Gastroesophageal sphincter (tissue), 4 donors: ENCODE measurements at regions not wholly inside any gene's neighbourhood (a gene's known extent, or its start where the extent isn't known, plus 50 kb on each side); places are given as distances from the start of the nearest gene placed in this dataset.
"Not testable (repeated sequence)": the region's sequence is repeated elsewhere in the genome, so short reads cannot be mapped to it uniquely, and the experiment has no call there.

ENCODE experiments used
- ATAC-seq: fragments of 150-250 bp; one replicate; pipeline ENCODE4 v1.9.1; 2016; ENCODE audit warnings: mild to moderate bottlenecking, moderate library complexity
- H3K27ac ChIP-seq, 4 donors: fragments of 200-600 bp; sonication (generic) in 3 of 4; 1 replicate in 3 of 4; 2 replicates in 1 of 4; pipeline ENCODE4 v1.5.1; 2016 to 2019
- H3K27me3 ChIP-seq: fragments of 200-600 bp; sonication (generic); one replicate; pipeline ENCODE4 v1.5.1; 2019
- H3K36me3 ChIP-seq, 2 donors: fragments of 200-600 bp; sonication (generic); one replicate each; pipeline ENCODE4 v1.5.1; 2019; ENCODE audit warnings: control low read depth in 1 of 2
- H3K4me1 ChIP-seq, 3 donors: fragments of 200-600 bp; sonication (generic); 1 replicate in 2 of 3; 2 replicates in 1 of 3; pipeline ENCODE4 v1.5.1; 2016 to 2019; ENCODE audit warnings: control low read depth in 2 of 3
- H3K4me3 ChIP-seq, 2 donors: fragments of 200-600 bp; sonication (generic); one replicate each; pipeline ENCODE4 v1.5.1; 2019; ENCODE audit warnings: mild to moderate bottlenecking in 1 of 2, moderate library complexity in 1 of 2
- H3K9me3 ChIP-seq, 3 donors: fragments of 200-600 bp; sonication (generic); one replicate each; pipeline ENCODE4 v1.5.1; 2017 to 2019; ENCODE audit warnings: control low read depth in 2 of 3
- WGBS, 2 donors: methylation state at CpG; one replicate each; pipeline ENCODE4 v1.1.5; 2018; ENCODE audit warnings: low coverage in 1 of 2; 5-methylcytosine and 5-hydroxymethylcytosine counted together

GRCh38 chr9:39018107-39018506, 269.9 kb downstream of the CNTNAP3 start:
- ATAC-seq, H3K27ac ChIP-seq, H3K9me3 ChIP-seq, H3K4me1 ChIP-seq, H3K4me3 ChIP-seq, H3K27me3 ChIP-seq, H3K36me3 ChIP-seq: not testable (repeated sequence)
- WGBS, 2 donors: 71 to 86% methylated on average over 1 of the region's 1 CpG

- not testable (repeated sequence) for ATAC-seq, H3K36me3 ChIP-seq, H3K4me3 ChIP-seq, H3K4me1 ChIP-seq, H3K9me3 ChIP-seq, H3K27ac ChIP-seq, H3K27me3 ChIP-seq
- no CpG with 5 or more reads among the region's 1 CpG for WGBS, 2 donors
Observed at GRCh38 chr9:39015178-39015577, 272.8 kb downstream of the CNTNAP3 start.

- H3K4me3 ChIP-seq, H3K36me3 ChIP-seq, H3K27ac ChIP-seq, H3K9me3 ChIP-seq, H3K27me3 ChIP-seq, ATAC-seq, H3K4me1 ChIP-seq: not testable (repeated sequence)
Observed at GRCh38 chr9:39014805-39015123, 273.2 kb downstream of the CNTNAP3 start.

- H3K9me3 ChIP-seq, H3K27ac ChIP-seq, H3K4me1 ChIP-seq, H3K27me3 ChIP-seq, ATAC-seq, H3K4me3 ChIP-seq, H3K36me3 ChIP-seq: not testable (repeated sequence)
- WGBS, 2 donors: 83% methylated on average over 2 of the region's 6 CpGs; no CpG with 5 or more reads in 1 of the 2 donors
Observed at GRCh38 chr9:39014096-39014804, 273.7 kb downstream of the CNTNAP3 start.

GRCh38 chr9:39009743-39010142, 278.2 kb downstream of the CNTNAP3 start:
- H3K36me3 ChIP-seq, H3K4me1 ChIP-seq, H3K4me3 ChIP-seq, H3K27me3 ChIP-seq, ATAC-seq, H3K9me3 ChIP-seq, H3K27ac ChIP-seq: not testable (repeated sequence)
- WGBS, 2 donors: 90 to 96% methylated on average over 2 to 3 of the region's 4 CpGs

GRCh38 chr9:39009343-39009742, 278.6 kb downstream of the CNTNAP3 start:
- not testable (repeated sequence) for H3K4me3 ChIP-seq, H3K27me3 ChIP-seq, H3K4me1 ChIP-seq, H3K27ac ChIP-seq, H3K36me3 ChIP-seq, ATAC-seq, H3K9me3 ChIP-seq

GRCh38 chr9:39008907-39009306, 279.1 kb downstream of the CNTNAP3 start:
- H3K27ac ChIP-seq, H3K27me3 ChIP-seq, H3K4me3 ChIP-seq, H3K9me3 ChIP-seq, H3K36me3 ChIP-seq, H3K4me1 ChIP-seq: not testable (repeated sequence)
- 100% methylated on average over 1 of the region's 2 CpGs for WGBS, 2 donors
- ATAC-seq: peak; percentile 28

- not testable (repeated sequence) for H3K4me1 ChIP-seq, ATAC-seq, H3K9me3 ChIP-seq, H3K36me3 ChIP-seq, H3K4me3 ChIP-seq, H3K27me3 ChIP-seq, H3K27ac ChIP-seq
Observed at GRCh38 chr9:39005736-39006135, 282.2 kb downstream of the CNTNAP3 start.

GRCh38 chr9:39001085-39001593, 281.2 kb upstream of the FAM240B start:
- ATAC-seq, H3K9me3 ChIP-seq, H3K27ac ChIP-seq, H3K4me1 ChIP-seq, H3K4me3 ChIP-seq, H3K36me3 ChIP-seq, H3K27me3 ChIP-seq: not testable (repeated sequence)
- WGBS, 2 donors: 82 to 92% methylated on average over 12 to 13 of the region's 14 CpGs

GRCh38 chr9:38999277-38999676, 279.3 kb upstream of the FAM240B start:
- not testable (repeated sequence) for H3K4me3 ChIP-seq, H3K27ac ChIP-seq, H3K9me3 ChIP-seq, H3K4me1 ChIP-seq, H3K36me3 ChIP-seq, H3K27me3 ChIP-seq
- peak; percentile 27 for ATAC-seq
- 61 to 72% methylated on average over 6 to 7 of the region's 7 CpGs for WGBS, 2 donors

GRCh38 chr9:38993690-38994089, 273.8 kb upstream of the FAM240B start:
- not testable (repeated sequence) for H3K4me1 ChIP-seq, H3K27ac ChIP-seq, H3K36me3 ChIP-seq, H3K9me3 ChIP-seq, H3K4me3 ChIP-seq, H3K27me3 ChIP-seq
- peak; percentile 16 for ATAC-seq
- WGBS, 2 donors: no CpG with 5 or more reads among the region's 4 CpGs

- not testable (repeated sequence) for H3K27me3 ChIP-seq, H3K27ac ChIP-seq, H3K4me3 ChIP-seq, H3K9me3 ChIP-seq, H3K36me3 ChIP-seq, H3K4me1 ChIP-seq
- ATAC-seq: peak; percentile 14
- 87 to 90% methylated on average over 2 to 3 of the region's 11 CpGs for WGBS, 2 donors
Observed at GRCh38 chr9:38993156-38993555, 273.2 kb upstream of the FAM240B start.

- not testable (repeated sequence) for H3K27ac ChIP-seq, H3K27me3 ChIP-seq, H3K36me3 ChIP-seq, H3K4me3 ChIP-seq, H3K9me3 ChIP-seq, H3K4me1 ChIP-seq, ATAC-seq
- no CpG with 5 or more reads among the region's 5 CpGs for WGBS, 2 donors
Observed at GRCh38 chr9:38978734-38979133, 258.8 kb upstream of the FAM240B start.

- not testable (repeated sequence) for H3K27me3 ChIP-seq, ATAC-seq, H3K9me3 ChIP-seq, H3K36me3 ChIP-seq, H3K27ac ChIP-seq, H3K4me3 ChIP-seq, H3K4me1 ChIP-seq
- WGBS, 2 donors: 13 to 44% methylated on average over 3 of the region's 5 CpGs
Observed at GRCh38 chr9:38969480-38969879, 249.5 kb upstream of the FAM240B start.
